Suppressor macrophage treated with lipopolysaccharide for 4 hours (primary cell): ENCODE measurements at regions not wholly inside any gene's neighbourhood (a gene's known extent, or its start where the extent isn't known, plus 50 kb on each side); places are given as distances from the start of the nearest gene placed in this dataset.
"Not testable (repeated sequence)": the region's sequence is repeated elsewhere in the genome, so short reads cannot be mapped to it uniquely, and the experiment has no call there.

Experiments
- DNase-seq: peaks from one replicate; pipeline ENCODE4 v3.0.0-alpha.2; 2020

DNA sequence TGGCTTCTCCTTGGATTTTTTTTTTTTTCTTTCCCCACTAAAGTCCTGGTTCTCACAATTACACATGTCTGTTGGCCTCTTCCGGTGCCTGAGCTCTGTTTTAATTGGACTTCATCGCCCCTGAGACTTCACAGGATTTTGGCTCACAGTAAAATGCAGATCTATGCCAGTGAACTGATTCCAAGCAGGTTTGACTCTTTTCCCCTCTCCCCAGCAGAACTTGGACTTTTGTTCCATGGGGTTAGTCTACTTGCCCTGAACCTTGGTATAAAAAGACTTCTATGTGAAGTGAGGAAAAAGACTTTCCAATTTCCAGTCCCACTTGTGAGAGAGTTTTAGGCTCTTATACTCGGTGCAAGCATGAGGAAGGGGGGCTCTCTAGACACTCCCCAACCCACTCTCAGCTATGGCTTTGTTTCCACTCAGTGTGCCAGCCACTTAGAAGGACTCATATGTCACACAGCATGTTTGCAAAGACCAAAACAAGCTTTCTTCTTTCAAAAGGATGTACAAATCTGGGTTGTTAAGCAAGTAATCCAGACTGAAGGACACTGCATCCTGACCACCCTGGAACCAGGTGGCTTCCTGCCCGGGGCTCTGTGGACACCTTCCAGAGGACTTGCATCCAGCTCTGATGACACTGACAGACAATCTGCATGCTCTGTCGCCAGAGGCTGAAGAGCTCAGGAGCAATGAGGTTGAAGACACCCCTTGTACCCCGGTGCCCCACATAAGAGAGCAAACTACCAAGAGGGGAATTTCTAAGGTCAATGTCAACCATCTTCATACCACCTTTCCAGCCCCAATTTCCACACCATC is 221.9 kb upstream of the EGLN3 start:
- DNase-seq = no peak

DNA sequence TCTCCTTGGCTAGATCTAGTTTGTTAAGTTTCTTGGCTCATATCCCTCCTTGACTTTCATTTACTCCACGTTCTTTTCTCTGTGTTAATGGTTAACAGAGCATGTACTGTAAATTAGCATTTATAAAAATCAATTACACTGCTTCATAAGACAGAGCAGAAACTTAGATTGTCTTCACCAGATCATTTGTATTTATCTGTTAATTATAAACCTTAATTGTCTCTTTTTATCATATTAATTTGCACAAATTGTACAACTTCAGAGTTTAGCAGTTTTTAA is 221.2 kb upstream of the EGLN3 start:
- no peak for DNase-seq

DNA sequence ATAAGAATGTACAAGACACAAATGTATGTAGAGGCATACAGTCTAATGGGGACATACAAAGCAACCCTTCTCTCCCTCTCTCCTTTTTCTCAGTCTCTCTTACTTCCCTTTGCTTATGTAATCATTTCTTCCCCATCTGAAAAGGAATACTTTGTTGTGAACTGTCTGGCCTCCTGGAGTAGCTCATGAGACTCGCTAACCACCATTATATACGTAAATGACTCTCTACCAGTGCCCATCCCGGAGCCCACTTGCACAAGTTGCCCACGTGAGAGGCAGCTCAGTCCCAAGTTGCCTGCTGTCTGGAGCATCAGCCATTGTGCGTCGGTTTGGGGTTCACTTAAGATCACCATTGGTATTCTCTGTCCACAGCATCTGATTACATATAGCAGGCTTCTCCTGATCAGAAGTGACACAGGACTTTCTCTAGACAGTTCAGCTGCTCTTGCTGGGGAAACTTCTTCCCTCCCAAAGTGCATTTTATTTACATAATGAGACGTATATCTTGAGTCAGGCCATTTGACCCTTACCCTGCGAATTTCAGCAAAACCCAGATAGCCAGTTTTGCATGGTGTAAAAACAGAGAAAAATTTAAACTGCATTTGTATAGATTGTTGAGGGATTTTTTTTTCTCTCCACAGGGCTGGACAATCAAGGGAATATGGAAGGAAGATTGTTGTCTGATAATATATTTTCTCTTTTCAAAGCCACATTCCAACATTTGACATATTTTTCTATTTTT is 220.7 kb upstream of the EGLN3 start:
- DNase-seq = no peak

DNA sequence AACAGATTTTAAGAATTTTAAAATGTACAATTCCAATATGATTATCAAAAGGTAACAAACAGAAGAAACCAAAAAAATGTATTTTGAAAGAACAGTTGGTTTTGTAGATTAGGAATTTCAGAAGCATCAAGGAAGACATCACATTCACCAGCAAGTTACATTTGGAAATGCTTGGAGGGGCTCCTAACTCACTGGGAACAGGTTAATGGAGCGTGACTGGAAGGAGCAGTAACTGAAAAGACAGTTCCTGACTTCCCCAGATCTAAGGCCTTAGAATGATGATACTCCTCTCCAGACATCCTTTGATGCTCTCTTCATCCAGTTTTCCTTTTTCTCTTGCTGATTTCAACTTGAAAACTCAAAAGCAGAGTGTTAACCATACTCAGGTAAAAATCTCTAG is 220.0 kb upstream of the EGLN3 start:
- DNase-seq = no peak

DNA sequence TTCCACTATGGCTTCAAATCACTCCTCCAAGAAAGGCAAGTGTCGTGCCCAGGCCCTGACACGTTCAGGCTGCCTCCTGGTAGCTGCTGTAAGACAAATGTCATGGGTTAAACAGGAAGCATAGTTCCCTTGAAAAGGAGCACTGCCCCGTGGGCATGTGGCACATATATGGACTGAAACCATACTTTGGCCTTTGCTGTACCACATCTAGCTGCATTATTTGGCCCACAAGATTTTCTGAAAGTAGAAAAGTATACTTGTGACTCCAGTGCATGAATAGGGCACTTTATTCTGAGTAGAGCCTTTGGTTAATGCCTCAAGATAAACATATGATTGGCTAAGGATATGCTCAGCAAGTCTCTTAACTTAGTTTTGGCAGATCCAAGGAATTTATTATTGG is 218.7 kb upstream of the EGLN3 start:
- DNase-seq = no peak

DNA sequence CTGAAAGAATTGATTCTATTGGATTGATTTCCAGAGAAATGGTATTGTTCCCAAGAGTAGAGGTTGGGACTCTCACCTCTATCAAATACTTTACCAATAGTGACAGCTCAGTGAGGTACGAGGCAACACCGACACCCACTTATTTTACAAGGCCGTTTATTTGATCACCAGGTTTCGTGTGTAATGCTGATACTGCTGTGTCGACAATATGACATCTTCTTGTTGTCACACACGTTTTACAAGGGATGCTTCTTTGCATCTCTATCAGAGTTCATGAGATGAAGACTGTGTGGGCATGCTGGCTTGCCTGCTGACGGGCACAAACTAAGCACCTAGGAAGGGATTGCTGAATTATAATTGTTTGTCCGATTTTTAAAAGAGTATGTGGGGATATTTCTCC is 217.8 kb upstream of the EGLN3 start:
- no peak for DNase-seq

DNA sequence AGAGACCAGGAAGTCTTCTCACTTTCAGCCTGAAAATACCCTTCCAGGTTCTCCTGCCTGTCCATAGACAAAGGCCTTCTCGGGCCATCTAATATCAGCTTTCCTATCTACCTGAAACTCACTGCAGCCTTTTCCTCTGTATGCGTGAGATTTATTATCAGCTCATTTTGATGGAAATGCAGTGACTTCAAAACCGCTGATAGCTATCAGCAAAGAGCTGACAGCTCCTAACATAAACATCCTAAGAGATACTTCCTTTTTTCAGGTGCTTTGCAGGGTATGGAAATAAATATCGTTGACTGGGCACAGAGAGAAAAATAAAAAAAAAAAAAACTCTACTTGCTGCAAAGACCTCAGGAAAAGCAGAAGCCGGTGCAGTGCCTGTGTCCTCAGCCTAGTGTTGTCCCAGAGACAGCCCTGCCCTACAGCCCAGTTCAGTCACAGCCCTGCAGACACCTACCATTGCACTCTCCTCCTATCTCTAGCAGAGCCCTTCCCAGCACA is 215.0 kb upstream of the EGLN3 start:
- DNase-seq = no peak

DNA sequence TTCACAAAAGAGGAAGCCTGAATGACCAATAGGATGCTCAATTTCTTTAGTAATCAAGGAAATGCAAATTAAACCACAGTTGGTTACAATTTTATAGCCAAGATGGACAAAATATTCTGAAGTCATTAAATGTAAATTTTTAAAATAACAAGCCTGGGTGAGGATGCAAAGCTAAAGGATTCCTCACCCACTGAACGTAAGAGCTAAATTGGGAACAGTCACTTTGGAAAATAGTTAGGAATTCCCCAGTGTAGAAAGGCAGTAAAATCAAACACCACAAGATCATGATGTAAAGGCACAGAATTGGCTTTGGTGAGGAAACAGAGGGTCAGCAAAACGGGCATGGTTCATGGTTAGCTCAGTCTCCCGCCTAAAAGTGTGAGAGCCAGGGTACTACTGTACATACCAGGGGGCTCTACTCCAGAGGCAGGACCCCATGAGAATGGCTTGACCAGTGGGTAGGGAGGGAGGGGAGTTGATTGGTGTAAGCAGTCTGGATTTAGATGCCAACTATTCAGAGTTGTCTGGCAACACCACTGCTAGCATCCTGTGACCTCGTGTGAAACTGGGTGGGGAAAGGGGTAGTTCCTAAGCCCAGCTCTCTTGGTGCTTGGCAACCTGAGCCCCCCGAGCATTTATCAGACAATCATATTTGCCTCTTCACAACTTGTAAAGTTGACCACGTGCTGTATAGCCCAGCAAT is 213.4 kb upstream of the EGLN3 start:
- peak; percentile 7 for DNase-seq

DNA sequence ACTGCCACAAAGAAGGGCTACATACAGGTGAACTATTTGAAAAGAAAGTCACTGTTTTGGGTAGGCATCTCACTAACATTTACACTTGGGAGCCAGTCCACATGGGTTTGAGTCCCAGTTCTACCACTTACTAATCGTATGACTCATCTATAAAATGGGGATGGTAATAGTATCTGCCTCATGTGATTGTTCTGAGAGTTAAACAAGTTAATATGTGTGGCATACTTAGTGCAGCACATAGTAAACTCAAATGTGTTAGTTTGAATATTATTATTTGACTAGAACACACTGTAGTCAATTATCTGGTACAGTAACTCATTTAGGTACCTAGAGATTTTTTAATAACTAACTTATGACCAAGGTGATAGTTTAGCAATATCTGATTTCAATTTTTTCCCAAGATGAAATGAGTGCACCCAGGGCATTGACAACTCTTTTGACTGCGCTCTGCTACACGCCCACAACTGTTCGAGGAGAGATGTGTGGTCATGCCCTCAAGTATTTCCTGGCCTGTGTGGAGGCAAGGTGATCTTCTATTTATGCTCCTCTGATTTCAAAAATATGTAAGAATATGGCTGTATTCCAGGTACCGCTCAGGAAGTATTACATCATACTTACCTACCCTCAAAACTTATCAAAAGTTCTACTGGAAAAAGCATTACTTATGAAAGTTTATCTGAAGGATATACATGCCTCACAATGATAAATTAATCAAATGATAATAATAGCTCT is 210.6 kb upstream of the EGLN3 start:
- DNase-seq = no peak

DNA sequence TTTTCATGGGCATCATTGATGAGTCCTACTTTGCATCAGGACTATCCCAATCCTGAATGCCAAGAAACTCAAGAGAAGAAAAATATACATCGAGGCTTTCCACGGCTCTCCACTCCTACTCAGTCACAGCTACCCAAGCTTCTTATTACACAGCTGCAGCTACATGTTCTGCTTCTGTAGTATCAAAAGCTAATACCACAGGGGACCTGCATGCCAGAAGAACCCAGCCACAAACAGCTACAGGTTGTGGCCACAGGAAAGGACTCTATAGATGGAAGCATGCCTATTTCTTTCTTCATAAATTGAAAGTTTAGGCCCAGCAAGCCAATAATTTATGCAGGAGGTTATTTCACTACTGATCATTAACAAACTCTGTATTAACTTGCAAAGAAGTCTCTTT is 209.7 kb upstream of the EGLN3 start:
- DNase-seq = no peak

DNA sequence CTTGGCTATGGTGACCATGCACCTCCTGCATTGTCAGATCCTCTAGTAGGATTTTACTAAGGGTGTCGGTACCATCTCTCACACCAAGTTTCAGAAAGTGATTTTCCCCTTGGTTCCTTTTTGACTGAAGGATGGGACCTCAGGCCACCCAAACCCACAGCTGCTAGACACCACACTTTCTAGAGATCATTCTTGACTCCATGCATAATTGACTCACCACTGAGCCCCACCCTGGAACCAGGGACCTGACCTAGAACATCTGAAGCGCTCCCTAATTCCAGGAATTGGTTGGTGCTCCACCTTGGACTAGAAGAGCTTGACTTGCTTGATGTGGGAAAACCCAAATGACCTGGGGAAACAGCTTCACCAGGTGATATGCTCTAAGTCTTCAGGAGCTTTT is 206.8 kb upstream of the EGLN3 start:
- no peak for DNase-seq

DNA sequence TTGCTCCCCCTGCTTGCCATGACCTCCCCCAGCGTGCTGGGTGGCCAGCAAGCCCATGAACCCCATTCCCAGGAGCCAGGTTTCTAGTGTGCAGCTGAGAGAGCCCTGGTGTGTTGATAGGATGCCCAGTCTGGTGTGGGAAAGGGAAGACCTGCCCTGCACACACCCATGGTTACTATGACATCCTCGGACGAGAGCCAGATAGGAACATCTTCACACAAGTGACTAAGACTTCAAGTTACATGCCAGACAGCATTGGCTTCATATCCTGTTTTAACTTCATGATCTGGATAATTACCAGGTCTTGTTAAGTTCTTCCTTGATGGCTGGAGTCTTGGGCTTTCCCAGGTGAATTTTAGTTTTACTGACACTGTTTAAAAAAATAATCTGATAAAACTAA is 196.6 kb upstream of the EGLN3 start:
- no peak for DNase-seq

DNA sequence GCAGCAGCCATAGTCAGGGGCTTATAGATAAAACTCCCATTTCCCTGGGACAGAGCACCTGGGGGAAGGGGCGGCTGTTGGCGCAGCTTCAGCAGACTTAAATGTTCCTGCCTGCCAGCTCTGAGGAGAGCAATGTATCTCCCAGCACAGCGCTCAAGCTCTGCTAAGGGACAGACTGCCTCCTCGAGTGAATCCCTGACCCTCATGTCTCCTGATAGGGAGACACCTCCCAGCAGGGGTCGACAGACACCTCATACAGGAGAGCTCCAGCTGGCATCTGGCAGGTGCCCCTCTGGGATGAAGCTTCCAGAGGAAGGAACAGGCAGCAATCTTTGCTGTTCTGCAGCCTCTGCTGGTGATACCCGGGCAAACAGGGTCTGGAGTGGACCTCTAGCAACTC is 189.3 kb upstream of the EGLN3 start:
- DNase-seq = not testable (repeated sequence)

DNA sequence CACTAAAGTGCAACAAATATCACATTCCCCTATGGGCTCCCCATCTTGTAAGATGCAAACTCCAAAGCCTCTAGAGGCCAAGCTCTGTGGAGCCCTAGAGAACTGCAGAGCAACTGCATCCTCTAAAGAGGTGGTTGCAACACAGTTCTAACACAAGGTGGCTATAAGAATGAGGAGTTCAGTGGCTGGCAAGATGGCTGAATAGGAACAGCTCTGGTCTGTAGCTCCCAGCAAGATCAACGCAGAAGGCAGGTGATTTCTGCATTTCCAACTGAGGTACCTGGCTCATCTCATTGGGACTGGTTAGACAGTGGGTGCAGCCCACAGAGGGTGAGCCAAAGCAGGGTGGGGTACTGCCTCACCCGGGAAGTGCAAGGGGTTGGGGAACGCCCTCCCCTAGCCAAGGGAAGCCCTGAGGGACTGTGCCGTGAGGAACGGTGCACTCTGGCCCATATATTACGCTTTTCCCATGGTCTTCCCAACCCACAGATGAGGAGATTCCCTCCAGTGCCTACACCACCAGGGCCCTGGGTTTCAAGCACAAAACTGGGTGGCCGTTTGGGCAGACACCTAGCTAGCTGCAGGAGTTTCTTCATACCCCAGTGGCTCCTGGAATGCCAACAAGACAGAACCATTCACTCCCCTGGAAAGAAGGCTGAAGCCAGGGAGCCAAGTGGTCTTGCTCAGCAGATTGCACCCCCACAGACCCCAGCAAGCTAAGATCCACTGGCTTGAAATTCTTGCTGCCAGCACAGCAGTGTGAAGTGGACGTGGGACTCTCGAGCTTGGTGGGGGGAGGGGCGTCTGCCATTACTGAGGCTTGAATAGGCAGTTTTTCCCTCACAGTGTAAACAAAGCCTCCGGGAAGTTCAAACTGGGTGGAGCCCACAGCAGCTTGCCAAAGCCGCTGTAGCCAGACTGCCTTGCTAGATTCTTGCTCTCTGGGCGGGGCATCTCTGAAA is 188.6 kb upstream of the EGLN3 start:
- not testable (repeated sequence) for DNase-seq

DNA sequence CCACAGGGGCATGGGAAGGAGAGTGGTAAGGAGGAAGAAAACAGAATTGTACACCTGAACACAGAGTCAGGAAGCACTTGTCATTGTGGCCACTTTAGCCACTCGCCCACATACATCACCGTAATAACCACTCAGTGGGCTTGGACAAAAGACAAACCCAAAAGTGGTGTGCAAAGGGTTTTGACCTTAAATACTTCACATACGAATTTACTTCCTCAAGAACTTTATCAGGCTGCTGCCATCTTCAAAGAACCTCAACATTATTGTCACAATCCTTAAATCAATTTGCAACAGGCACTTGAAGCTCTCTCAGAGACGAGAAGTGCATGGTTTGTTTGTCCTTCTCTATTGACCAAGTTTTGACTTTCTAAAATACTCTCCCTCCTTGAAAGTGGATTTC is 187.3 kb upstream of the EGLN3 start:
- no peak for DNase-seq

DNA sequence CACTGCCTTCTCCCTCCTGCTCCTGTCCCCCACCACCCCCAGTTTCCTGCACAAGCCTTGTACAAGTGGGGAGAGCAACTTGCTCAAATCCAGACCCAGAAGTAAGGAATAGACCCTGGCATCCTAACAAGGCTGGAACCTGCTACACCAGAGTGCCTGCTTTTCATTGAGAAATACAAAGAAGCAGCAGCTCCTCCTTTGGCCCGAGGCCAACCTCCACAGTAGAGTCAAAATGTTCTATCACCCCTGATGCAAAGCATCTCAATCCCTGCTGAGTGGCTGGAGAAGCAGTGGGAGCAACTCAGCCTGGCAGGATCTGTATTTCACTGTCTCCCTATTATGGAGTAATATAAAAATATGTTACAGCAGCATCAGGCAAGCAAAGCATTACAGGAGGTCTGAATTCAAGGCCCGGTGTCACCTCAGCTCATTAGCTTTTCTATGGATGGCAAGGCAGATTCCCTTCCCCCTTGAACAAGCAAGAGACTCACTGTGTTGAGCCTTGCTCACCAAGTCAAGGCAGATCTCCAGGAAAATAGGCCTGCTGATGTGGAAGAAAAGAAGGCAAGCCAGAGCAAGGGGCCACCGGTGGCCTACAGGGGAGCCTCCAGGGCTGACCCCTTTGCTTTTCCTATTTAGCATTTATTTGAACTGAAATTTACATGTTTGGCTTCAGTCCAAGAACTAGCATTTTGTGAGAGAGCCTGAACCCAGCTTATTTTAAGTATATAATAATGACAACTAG is 186.3 kb upstream of the EGLN3 start:
- DNase-seq = no peak

DNA sequence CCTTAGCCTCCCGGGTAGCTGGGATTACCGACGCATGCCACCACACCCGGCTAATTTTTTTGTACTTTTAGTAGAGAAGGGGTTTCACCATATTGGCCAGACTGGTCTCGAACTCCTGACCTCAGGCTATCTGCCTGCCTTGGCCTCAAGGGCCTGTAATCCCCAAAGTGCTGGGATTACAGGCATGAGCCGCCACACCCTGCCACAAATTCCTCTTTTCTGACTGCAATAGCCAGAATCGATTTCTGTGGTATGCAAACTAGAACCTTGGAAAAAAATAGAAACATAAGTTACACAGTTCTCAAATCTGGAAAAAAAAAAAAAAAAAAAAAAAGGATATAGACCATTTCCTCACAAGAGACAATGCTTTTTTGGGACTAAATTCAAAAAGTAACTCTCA is 184.6 kb upstream of the EGLN3 start:
- DNase-seq = peak; percentile 9

DNA sequence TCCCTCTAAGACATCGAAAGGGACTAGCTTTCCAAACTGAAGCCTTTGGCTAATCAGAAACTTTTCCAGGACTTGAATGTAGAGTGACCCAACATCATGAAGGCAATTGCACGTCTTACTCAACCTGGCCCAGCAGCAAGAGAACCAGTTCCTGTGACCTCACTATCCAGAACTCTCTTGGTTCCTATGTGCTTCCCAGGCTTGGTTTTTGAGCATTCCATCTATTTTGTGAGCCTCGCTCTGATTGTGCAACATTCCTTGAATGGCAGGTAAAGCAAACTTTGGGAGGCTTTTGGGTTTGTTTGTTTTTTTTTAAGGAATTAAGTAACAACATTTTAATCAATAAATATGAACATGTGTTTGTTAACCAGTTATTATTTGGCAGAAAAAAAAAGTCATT is 183.6 kb upstream of the EGLN3 start:
- no peak for DNase-seq

DNA sequence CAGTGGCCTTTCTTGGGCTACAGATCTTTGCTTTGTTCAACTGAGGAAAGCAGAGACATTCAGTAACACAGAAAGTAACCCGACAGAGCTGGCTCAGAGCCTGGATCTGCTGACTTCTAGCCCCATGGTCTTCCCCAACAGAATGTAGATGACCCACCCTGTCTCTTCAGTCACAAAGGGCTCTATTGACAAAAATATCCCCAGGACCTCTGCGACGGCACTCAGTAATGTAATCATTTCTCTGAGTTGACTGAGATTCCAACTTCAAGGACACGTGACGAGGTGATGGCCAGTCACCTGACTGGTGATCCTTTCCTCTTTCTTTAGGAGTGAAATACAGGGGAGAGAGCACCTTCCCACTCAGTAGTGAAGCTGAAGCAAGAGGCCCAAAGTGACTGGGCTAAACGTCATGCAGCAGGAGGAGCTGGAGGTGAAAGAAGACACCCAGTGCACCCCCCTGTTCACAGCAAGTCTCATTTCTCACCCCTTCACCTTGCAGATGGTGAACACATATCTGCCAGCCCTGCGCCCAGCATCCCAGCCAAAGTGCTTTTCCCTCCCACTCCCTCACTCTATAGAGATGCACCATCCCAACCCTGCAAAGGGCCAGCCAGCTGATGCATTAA is 179.2 kb upstream of the EGLN3 start:
- DNase-seq = no peak

DNA sequence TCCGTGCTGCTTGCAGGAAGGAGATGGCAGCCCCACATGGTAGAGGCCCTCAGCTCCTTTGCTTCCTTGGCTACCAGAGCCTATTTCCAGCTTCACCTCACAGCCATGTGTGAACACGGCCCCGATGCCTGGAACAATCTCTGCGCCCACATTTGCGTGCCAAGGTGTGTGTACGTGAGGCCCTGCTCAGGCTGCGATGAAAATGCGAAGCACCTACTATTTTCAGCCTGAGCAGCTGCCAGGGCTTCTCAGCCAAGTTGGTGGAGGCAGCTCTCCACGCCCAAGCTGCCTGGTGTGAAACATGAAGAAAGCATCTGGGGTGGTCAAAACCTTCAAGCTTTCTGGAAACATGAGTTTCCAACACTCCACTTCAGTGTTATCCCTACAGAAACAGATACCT is 177.8 kb upstream of the EGLN3 start:
- no peak for DNase-seq

DNA sequence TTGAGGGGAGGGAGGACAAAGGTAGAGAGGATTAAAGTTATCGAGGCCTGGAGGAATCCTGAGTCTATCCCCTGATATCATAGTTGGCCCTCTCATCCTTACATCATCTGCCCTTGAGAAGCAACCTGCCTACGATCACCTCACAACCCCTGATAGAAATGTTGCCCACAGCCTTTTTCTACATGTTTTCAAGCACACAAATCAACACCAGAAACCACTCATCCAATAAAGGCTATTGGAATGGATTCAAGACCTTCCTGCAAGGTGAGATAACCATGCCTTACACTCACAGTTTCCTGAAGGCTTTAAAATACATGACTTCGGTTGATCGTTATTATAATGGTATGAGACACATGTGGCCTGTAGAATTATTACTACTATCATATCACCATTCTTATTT is 175.7 kb upstream of the EGLN3 start:
- no peak for DNase-seq
